H9 (cell line): ENCODE measurements at regions not wholly inside any gene's neighbourhood (a gene's known extent, or its start where the extent isn't known, plus 50 kb on each side); places are given as distances from the start of the nearest gene placed in this dataset.

Source experiments
- DNase-seq: peaks from one replicate; pipeline ENCODE4 v3.0.0-alpha.2; 2017
- H2AFZ ChIP-seq: one replicate; pipeline ENCODE4 v1.6.1; 2013; ENCODE audit warnings: mild to moderate bottlenecking, low read length, control low read depth, moderate library complexity
- H2AK5ac ChIP-seq: 2 replicates; pipeline ENCODE4 v1.6.1; 2013; ENCODE audit warnings: low read length, control low read depth, mixed read lengths; ENCODE audit not compliant: insufficient read length
- H2BK120ac ChIP-seq: one replicate; pipeline ENCODE4 v1.6.1; 2013; ENCODE audit warnings: low read depth, mild to moderate bottlenecking, low read length, control low read depth, inconsistent platforms; ENCODE audit not compliant: poor library complexity, severe bottlenecking
- H2BK12ac ChIP-seq: 2 replicates; pipeline ENCODE4 v1.6.1; 2013; ENCODE audit warnings: low read length, control low read depth, mixed read lengths, low read depth; ENCODE audit not compliant: insufficient read length
- H2BK15ac ChIP-seq: 2 replicates; pipeline ENCODE4 v1.6.1; 2013; ENCODE audit warnings: low read depth, low read length, control low read depth
- H2BK20ac ChIP-seq: one replicate; pipeline ENCODE4 v1.6.1; 2013; ENCODE audit warnings: low read depth, mild to moderate bottlenecking, low read length, control low read depth, inconsistent platforms; ENCODE audit not compliant: poor library complexity, severe bottlenecking
- H2BK5ac ChIP-seq: 2 replicates; pipeline ENCODE4 v1.6.1; 2013; ENCODE audit warnings: low read length, control low read depth, mixed read lengths; ENCODE audit not compliant: insufficient read length
- H3K14ac ChIP-seq: 2 replicates; pipeline ENCODE4 v1.6.1; 2013; ENCODE audit warnings: low read length, control low read depth; ENCODE audit not compliant: insufficient read depth
- H3K18ac ChIP-seq: 2 replicates; pipeline ENCODE4 v1.6.1; 2013; ENCODE audit warnings: low read depth, mild to moderate bottlenecking, mixed read lengths, low read length, control low read depth; ENCODE audit not compliant: insufficient read length
- H3K23ac ChIP-seq: 2 replicates; pipeline ENCODE4 v1.6.1; 2013; ENCODE audit warnings: low read length, control low read depth, mixed read lengths, low read depth; ENCODE audit not compliant: insufficient read length
- H3K23me2 ChIP-seq: 2 replicates; pipeline ENCODE4 v1.6.1; 2013; ENCODE audit warnings: low read depth, mild to moderate bottlenecking, mixed read lengths, low read length, control low read depth; ENCODE audit not compliant: insufficient read length, poor library complexity, severe bottlenecking
- H3K27ac ChIP-seq: 2 replicates; pipeline ENCODE4 v1.5.1; 2013; ENCODE audit warnings: low read length, control low read depth, mixed read lengths, low read depth; ENCODE audit not compliant: insufficient read length
- H3K27me3 ChIP-seq: 2 replicates; pipeline ENCODE4 v1.6.1; 2013; ENCODE audit warnings: low read length, control low read depth, inconsistent platforms; ENCODE audit not compliant: insufficient read depth
- H3K4ac ChIP-seq: 2 replicates; pipeline ENCODE4 v1.6.1; 2013; ENCODE audit warnings: low read depth, mild to moderate bottlenecking, control low read depth, inconsistent platforms, low read length, moderate library complexity
- H3K4me1 ChIP-seq: 2 replicates; pipeline ENCODE4 v1.6.1; 2013; ENCODE audit warnings: low read length, control low read depth, inconsistent platforms; ENCODE audit not compliant: insufficient read depth
- H3K4me2 ChIP-seq: 2 replicates; pipeline ENCODE4 v1.6.1; 2013; ENCODE audit warnings: low read length, control low read depth, mixed read lengths; ENCODE audit not compliant: insufficient read length, insufficient read depth
- H3K56ac ChIP-seq: 2 replicates; pipeline ENCODE4 v1.6.1; 2013; ENCODE audit warnings: low read depth, mild to moderate bottlenecking, mixed read lengths, low read length, control low read depth; ENCODE audit not compliant: insufficient read length
- H3K79me1 ChIP-seq: 2 replicates; pipeline ENCODE4 v1.6.1; 2013; ENCODE audit warnings: low read depth, mild to moderate bottlenecking, moderate library complexity, low read length, control low read depth, inconsistent platforms; ENCODE audit not compliant: insufficient read depth, poor library complexity, severe bottlenecking
- H3K79me2 ChIP-seq: 2 replicates; pipeline ENCODE4 v1.6.1; 2013; ENCODE audit warnings: low read length, control low read depth, inconsistent platforms; ENCODE audit not compliant: insufficient read depth
- H3K9ac ChIP-seq: 2 replicates; pipeline ENCODE4 v1.6.1; 2013; ENCODE audit warnings: low read length, control low read depth, mixed read lengths; ENCODE audit not compliant: insufficient read length; ENCODE audit errors: extremely low read depth
- H3K9me3 ChIP-seq: one replicate; pipeline ENCODE4 v1.6.1; 2013; ENCODE audit warnings: low read depth, low read length, inconsistent platforms; ENCODE audit not compliant: control insufficient read depth
- H3T11ph ChIP-seq: one replicate; pipeline ENCODE4 v1.6.1; 2013; ENCODE audit warnings: mild to moderate bottlenecking, low read length, control low read depth, inconsistent platforms
- H4K20me1 ChIP-seq: one replicate; pipeline ENCODE4 v1.6.1; 2013; ENCODE audit not compliant: control insufficient read depth, insufficient read length, insufficient read depth
- H4K5ac ChIP-seq: 2 replicates; pipeline ENCODE4 v1.6.1; 2013; ENCODE audit warnings: low read depth, mild to moderate bottlenecking, mixed read lengths, low read length, control low read depth; ENCODE audit not compliant: insufficient read length
- H4K8ac ChIP-seq: replicated peaks from 2 replicates; pipeline ENCODE4 v1.6.1; 2013; ENCODE audit warnings: low read length, control low read depth, mixed read lengths, low read depth; ENCODE audit not compliant: insufficient read length
- H4K91ac ChIP-seq: 2 replicates; pipeline ENCODE4 v1.6.1; 2013; ENCODE audit warnings: low read depth, mild to moderate bottlenecking, moderate library complexity, mixed read lengths, low read length, control low read depth; ENCODE audit not compliant: insufficient read length
- H3K27ac Mint-ChIP-seq, 3 experiments: 2 replicates in 2 of 3; 3 replicates in 1 of 3; pipeline ENCODE4 v1.8.0; 2020 to 2021; ENCODE audit warnings: mixed read lengths in 3 of 3, mild to moderate bottlenecking in 1 of 3, moderate library complexity in 1 of 3
- H3K27me3 Mint-ChIP-seq: 2 replicates; pipeline ENCODE4 v1.8.0; 2021; ENCODE audit warnings: low read depth, mild to moderate bottlenecking, moderate library complexity, mixed read lengths
- H3K36me3 Mint-ChIP-seq, 3 experiments: 2 replicates in 2 of 3; 3 replicates in 1 of 3; pipeline ENCODE4 v1.8.0; 2020 to 2021; ENCODE audit warnings: low read depth in 3 of 3, mixed read lengths in 3 of 3; ENCODE audit not compliant: insufficient read depth in 1 of 3
- H3K4me1 Mint-ChIP-seq, 2 experiments: 2 replicates each; pipeline ENCODE4 v1.8.0; 2020; ENCODE audit warnings: mixed read lengths in 2 of 2
- H3K4me3 Mint-ChIP-seq, 2 experiments: 2 replicates in 1 of 2; 3 replicates in 1 of 2; pipeline ENCODE4 v1.8.0; 2020 to 2021; ENCODE audit warnings: mild to moderate bottlenecking in 2 of 2, mixed read lengths in 2 of 2, moderate library complexity in 1 of 2
- H3K9me3 Mint-ChIP-seq, 2 experiments: 2 replicates in 1 of 2; 3 replicates in 1 of 2; pipeline ENCODE4 v1.8.0; 2020; ENCODE audit warnings: mild to moderate bottlenecking in 2 of 2, mixed read lengths in 2 of 2, moderate library complexity in 1 of 2
- CTCF ChIP-seq: fragments of 200-600 bp; sonication (generic); conservative IDR thresholded peaks from 3 replicates; pipeline ENCODE4 v1.8.0; 2021; ENCODE audit warnings: antibody characterized with exemption, mild to moderate bottlenecking
- WGBS: extraction: QIAGEN DNeasy Blood & Tissue Kit; methylation state at CpG from one replicate; pipeline ENCODE4 v1.1.7; 2013; ENCODE audit warnings: missing lambda C conversion rate, low lambda C conversion rate, mixed read lengths; ENCODE audit not compliant: insufficient read length; ENCODE audit errors: extremely low coverage; 5-methylcytosine and 5-hydroxymethylcytosine counted together

GRCh38 chr6:154937306-154938220 is 57.6 kb upstream of the TIAM2 start:
- Histone ChIP-seq H2BK15ac (no peak overlapping the region), H3K79me2 (no peaks in the 10 kb centered on the region), H2AK5ac (no peak overlapping the region), H3T11ph (no peak overlapping the region), H3K23ac (no peak overlapping the region), H2BK120ac (no peak overlapping the region), H2BK5ac (no peak overlapping the region), H3K4ac (no peak overlapping the region), H3K9ac (no peak overlapping the region), H4K5ac (no peak overlapping the region), H2BK20ac (no peak overlapping the region), H3K23me2 (no peaks in the 10 kb centered on the region), H4K91ac (no peak overlapping the region), H3K79me1 (no peaks in the 10 kb centered on the region), H3K4me2 (no peak overlapping the region), H3K14ac (no peak overlapping the region), H2BK12ac (no peak overlapping the region), H3K18ac (no peak overlapping the region), H3K9me3 (no peaks in the 10 kb centered on the region), H4K8ac (no peak overlapping the region), H3K27me3 (no peaks in the 10 kb centered on the region), H4K20me1 (no peaks in the 10 kb centered on the region), H3K27ac (peak overlapping the region; percentile 8), H3K4me1 (peaks cover 4% of the 10 kb centered on the region; the same call in 1 of the 2 replicates), H3K56ac (no peak overlapping the region), H2AFZ (no peak overlapping the region)
- no CpG with 5 or more reads among the region's 17 CpGs for WGBS
- peak overlapping the region in 2 of 3 experiments; percentile 10 to 82; a peak in 3 of 7 replicates for H3K27ac Mint-ChIP-seq
- 0 out of 3 replicates have a peak, but pooled peaks have one; percentile 14 for TF ChIP-seq CTCF
- H3K27me3 Mint-ChIP-seq, result no peaks in the 10 kb centered on the region
- H3K36me3 Mint-ChIP-seq, result no peaks in the 10 kb centered on the region
- H3K4me3 Mint-ChIP-seq, result no peak overlapping the region
- peak; percentile 47 for DNase-seq
- H3K4me1 Mint-ChIP-seq, result peaks cover 10 to 14% of the 10 kb centered on the region in 2 experiments
- no peaks in the 10 kb centered on the region; a peak in 1 of 5 replicates for H3K9me3 Mint-ChIP-seq
